Karpas-422 (cell line): ENCODE measurements at regions not wholly inside any gene's neighbourhood (a gene's known extent, or its start where the extent isn't known, plus 50 kb on each side); places are given as distances from the start of the nearest gene placed in this dataset.

Experiments
- DNase-seq: peaks from one replicate; pipeline ENCODE4 v3.0.0-alpha.2; 2015
- H2AFZ ChIP-seq: fragments of 200-600 bp; sonication (generic); 2 replicates; pipeline ENCODE4 v1.6.1; 2014; ENCODE audit warnings: antibody characterized with exemption, low read length, mixed read lengths
- H3K27ac ChIP-seq: fragments of 200-600 bp; sonication (generic); 2 replicates; pipeline ENCODE4 v1.5.1; 2014; ENCODE audit warnings: mild to moderate bottlenecking, low read length, moderate library complexity
- H3K27me3 ChIP-seq: fragments of 200-600 bp; sonication (generic); 2 replicates; pipeline ENCODE4 v1.6.1; 2014; ENCODE audit warnings: low read length, mixed read lengths
- H3K36me3 ChIP-seq: fragments of 200-600 bp; sonication (generic); 2 replicates; pipeline ENCODE4 v1.6.1; 2014; ENCODE audit warnings: low read length, mixed read lengths; ENCODE audit not compliant: insufficient read depth
- H3K4me1 ChIP-seq: fragments of 200-600 bp; sonication (generic); 2 replicates; pipeline ENCODE4 v1.6.1; 2014; ENCODE audit warnings: mild to moderate bottlenecking, low read length, mixed read lengths
- H3K4me2 ChIP-seq: fragments of 200-600 bp; sonication (generic); 2 replicates; pipeline ENCODE4 v1.6.1; 2014; ENCODE audit warnings: low read length, low read depth, mild to moderate bottlenecking; ENCODE audit not compliant: poor library complexity, severe bottlenecking
- H3K4me3 ChIP-seq: fragments of 200-600 bp; sonication (generic); 2 replicates; pipeline ENCODE4 v1.5.1; 2014; ENCODE audit warnings: mild to moderate bottlenecking, antibody characterized with exemption, low read length, mixed read lengths
- H3K79me2 ChIP-seq: fragments of 200-600 bp; sonication (generic); 2 replicates; pipeline ENCODE4 v1.6.1; 2014; ENCODE audit warnings: mild to moderate bottlenecking, low read length, mixed read lengths
- H3K9ac ChIP-seq: fragments of 200-600 bp; sonication (generic); 2 replicates; pipeline ENCODE4 v1.6.0; 2014; ENCODE audit warnings: low read length
- H3K9me2 ChIP-seq: fragments of 200-600 bp; sonication (generic), shearing (Covaris generic); replicated peaks from 2 replicates; pipeline ENCODE4 v1.6.0; 2014; ENCODE audit warnings: mild to moderate bottlenecking, low read length, moderate library complexity; ENCODE audit not compliant: insufficient read depth
- H3K9me3 ChIP-seq: fragments of 300-700, 200-600 bp; sonication (generic); 2 replicates; pipeline ENCODE4 v1.6.1; 2014; ENCODE audit warnings: low read length, mixed read lengths
- H4K20me1 ChIP-seq: fragments of 200-600 bp; sonication (generic); 2 replicates; pipeline ENCODE4 v1.6.1; 2014; ENCODE audit warnings: mild to moderate bottlenecking, antibody characterized with exemption, low read length, low read depth; ENCODE audit not compliant: insufficient read depth

DNA sequence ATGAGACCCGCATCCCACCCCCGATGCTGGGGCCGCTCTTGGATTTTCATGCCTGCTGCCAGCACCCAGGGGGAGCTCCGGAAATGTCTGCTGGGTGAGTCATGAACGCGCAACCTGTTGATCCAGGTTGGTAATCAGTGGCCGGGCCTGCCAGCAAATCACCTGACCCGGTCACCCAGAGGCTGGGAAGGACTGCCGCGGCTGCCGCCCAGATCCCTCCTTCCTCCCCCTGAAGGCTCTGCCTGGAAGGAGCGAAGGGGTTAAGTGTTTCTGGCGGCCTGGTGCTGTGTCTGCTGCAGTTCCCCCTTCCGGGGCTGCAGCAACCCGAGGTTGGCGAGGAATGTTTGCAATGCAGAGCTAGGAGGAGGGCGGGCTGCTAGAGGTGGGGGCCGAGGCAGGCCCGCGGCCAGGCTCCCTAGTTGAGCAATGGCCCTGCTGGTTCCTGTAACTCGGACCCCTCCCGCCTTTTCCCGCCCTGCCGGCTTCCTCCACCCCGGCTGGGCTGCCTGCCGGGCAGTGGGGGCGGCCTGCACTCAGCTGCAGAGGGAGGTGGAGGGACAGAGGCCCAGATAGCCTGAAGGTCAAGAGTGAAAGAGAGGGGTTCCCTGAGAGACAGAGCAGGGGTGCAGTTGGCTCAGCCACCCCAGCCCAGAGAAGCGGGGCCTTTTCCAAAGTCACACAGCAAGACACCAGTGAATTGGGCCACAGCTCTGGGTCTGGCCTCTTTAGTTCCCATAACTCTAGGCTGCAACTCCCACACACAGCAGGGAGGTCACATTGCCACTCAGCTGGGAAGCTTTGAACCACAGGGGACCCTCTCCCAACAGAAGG lies 156.3 kb upstream of the IER5L start:
- Histone ChIP-seq H4K20me1 (no peaks in the 10 kb centered on the region), H3K4me1 (peaks cover 11% of the 10 kb centered on the region), H3K79me2 (no peaks in the 10 kb centered on the region), H2AFZ (no peak overlapping the region), H3K4me2 (no peak overlapping the region), H3K27ac (no peak overlapping the region), H3K9ac (no peak overlapping the region), H3K9me2 (no peaks in the 10 kb centered on the region), H3K9me3 (no peaks in the 10 kb centered on the region), H3K4me3 (no peak overlapping the region), H3K27me3 (peaks cover 4% of the 10 kb centered on the region; the same call in 1 of the 2 replicates), H3K36me3 (no peaks in the 10 kb centered on the region)
- no peak for DNase-seq

DNA sequence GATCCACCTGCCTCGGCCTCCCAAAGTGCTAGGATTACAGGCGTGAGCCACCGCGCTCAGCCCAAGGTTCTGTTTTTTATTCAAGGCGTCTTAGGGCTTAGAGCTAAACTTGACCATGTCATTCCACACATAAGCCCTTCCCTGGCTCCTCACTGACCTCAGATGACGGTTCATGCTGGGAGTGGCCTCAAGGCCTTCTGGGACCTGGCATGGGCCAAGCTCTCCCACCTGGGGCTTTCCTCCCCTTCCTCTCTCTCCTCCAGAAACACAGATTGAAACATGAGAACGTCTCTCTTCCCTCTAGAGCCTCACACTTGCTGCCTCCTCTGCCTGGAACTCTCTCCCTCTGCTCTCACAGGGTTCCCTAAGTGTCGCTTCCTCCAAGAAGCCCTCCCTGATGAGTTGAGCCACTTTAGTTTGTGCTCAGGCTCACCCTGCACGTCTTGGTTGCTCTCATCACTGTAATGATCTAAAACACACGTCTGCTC lies 155.6 kb upstream of the IER5L start:
- H3K4me1 ChIP-seq = peaks cover 11% of the 10 kb centered on the region
- H2AFZ ChIP-seq = no peak overlapping the region
- no peaks in the 10 kb centered on the region for H3K36me3 ChIP-seq
- no peak overlapping the region for H3K9ac ChIP-seq
- no peaks in the 10 kb centered on the region for H3K9me2 ChIP-seq
- no peak overlapping the region for H3K4me3 ChIP-seq
- no peak for DNase-seq
- peaks cover 4% of the 10 kb centered on the region; the same call in 1 of the 2 replicates for H3K27me3 ChIP-seq
- H4K20me1 ChIP-seq = no peaks in the 10 kb centered on the region
- H3K27ac ChIP-seq = no peak overlapping the region
- H3K4me2 ChIP-seq = no peak overlapping the region
- H3K9me3 ChIP-seq = no peaks in the 10 kb centered on the region
- H3K79me2 ChIP-seq = no peaks in the 10 kb centered on the region

DNA sequence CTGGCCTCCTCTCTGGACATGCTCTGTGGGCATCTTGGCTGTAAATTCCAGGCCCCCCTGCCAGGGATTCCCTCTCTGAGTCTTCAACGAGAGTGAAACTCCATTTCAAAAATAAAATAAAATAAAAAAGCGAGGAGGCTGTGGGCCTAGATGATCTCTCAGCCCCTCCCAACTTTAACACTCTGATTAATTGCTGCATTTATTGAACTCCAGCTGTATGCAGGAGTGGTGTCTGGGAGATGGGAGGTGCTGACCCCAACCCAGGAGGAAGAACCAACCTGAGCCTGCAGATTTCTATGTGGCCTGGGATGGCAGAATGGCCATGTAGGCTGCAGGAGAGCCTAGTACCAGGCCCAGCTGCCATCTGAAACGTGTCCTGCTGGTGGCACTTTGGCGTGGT lies 154.5 kb upstream of the IER5L start:
- Histone ChIP-seq H3K79me2 (no peaks in the 10 kb centered on the region), H3K4me2 (no peak overlapping the region), H2AFZ (no peak overlapping the region), H3K4me3 (no peak overlapping the region), H3K27me3 (peaks cover 4% of the 10 kb centered on the region; the same call in 1 of the 2 replicates), H3K9me3 (no peaks in the 10 kb centered on the region), H3K9me2 (no peaks in the 10 kb centered on the region), H3K9ac (no peak overlapping the region), H3K4me1 (peaks cover 11% of the 10 kb centered on the region), H3K36me3 (no peaks in the 10 kb centered on the region), H3K27ac (no peak overlapping the region), H4K20me1 (no peaks in the 10 kb centered on the region)
- no peak for DNase-seq

DNA sequence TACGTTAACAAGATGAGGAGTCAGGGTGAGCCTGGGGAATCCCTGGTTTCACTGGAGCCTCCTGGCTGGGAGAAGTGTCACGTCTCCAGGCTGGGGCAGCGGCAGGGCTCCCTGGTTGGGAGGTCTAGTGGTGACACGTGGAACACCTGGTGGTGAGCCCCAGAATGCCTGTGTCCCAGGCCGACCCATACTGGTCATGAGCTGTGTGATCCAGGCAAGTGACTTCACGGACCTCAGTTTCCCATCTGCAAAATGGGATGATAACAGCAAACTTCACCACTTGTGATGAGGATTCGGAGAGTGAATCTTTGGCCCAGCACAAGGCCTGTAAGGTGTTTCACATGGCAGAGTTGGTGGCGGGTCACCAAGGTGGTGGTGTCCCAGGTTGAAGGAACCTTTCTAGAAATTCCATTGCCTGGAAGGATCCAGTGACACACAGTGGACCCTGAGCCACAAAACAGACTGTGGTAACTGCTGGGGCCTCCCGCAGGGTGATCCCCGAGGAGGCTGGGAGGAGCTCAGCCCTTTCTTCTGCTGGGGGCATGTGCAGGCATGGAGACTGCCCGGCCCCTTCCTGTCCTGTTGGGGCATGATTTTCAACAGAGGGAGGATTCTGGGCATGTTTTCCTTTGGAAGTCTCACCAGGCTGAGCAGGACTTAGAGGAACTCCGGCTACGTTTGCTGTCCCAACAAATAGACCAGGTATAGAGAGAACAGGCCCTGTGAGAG lies 153.9 kb upstream of the IER5L start:
- no peak overlapping the region for H3K9ac ChIP-seq
- H3K27me3 ChIP-seq = peaks cover 4% of the 10 kb centered on the region; the same call in 1 of the 2 replicates
- DNase-seq = no peak
- H3K4me1 ChIP-seq = peaks cover 10% of the 10 kb centered on the region
- H4K20me1 ChIP-seq = no peaks in the 10 kb centered on the region
- no peak overlapping the region for H3K4me2 ChIP-seq
- no peaks in the 10 kb centered on the region for H3K9me2 ChIP-seq
- H3K4me3 ChIP-seq = no peak overlapping the region
- no peaks in the 10 kb centered on the region for H3K36me3 ChIP-seq
- no peaks in the 10 kb centered on the region for H3K9me3 ChIP-seq
- H3K79me2 ChIP-seq = no peaks in the 10 kb centered on the region
- H2AFZ ChIP-seq = no peak overlapping the region
- no peak overlapping the region for H3K27ac ChIP-seq

DNA sequence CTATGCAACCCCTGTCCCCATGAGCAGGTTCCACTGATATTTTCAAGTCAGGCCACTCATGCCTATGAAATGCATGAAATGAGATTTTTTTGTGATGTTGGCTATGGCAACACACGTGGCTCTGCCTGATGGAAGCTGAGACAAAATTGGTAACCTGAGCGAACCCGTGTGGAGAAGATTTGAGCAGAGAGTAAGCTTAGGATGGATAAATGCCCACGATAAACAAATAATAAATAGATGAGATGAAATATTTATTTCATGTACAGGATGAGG lies 153.4 kb upstream of the IER5L start:
- Histone ChIP-seq H4K20me1 (no peaks in the 10 kb centered on the region), H3K4me2 (no peak overlapping the region), H3K9ac (no peak overlapping the region), H3K4me3 (no peak overlapping the region), H3K27me3 (peaks cover 4% of the 10 kb centered on the region; the same call in 1 of the 2 replicates), H3K27ac (no peak overlapping the region), H3K36me3 (no peaks in the 10 kb centered on the region), H3K9me3 (no peaks in the 10 kb centered on the region), H3K9me2 (no peaks in the 10 kb centered on the region), H3K79me2 (no peaks in the 10 kb centered on the region), H3K4me1 (peaks cover 5% of the 10 kb centered on the region), H2AFZ (no peak overlapping the region)
- no peak for DNase-seq

DNA sequence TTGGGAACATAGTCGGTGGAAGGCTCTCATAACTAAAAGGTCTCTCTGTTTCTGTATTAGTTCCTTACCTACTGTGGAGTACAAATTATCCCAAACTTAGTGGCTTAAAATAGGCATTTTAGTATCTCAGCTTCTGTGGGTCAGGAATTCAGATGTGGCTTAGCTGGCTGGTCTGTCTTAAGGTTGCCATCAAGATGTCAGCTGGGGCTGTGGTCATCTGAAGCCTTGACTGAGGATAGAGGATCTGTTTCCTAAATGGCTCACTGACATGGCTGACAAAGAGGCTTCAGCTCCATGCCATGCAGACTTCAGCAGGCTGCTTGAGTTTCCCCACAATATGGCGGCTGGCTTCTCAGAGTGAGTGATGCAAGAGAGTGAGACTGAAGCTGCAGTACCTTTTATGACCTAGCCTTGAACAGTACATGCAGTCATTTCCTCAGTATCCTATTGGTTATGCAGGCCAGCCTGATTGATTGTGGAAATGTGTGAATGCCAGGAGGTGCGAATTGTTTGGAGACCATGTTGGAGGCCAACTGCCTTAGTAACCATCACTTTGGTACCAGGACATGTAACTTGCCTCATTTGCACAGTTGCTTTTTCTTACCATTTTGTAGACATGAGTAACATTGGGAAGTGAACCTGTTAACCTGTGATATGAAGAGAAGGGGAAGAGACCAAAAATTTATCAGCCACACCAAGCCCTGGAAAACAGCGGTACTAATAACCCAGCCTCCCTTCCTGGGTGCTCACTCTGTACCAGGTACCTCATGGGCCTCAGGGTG lies 152.8 kb upstream of the IER5L start:
- Histone ChIP-seq H3K27me3 (peaks cover 4% of the 10 kb centered on the region; the same call in 1 of the 2 replicates), H3K9me2 (no peaks in the 10 kb centered on the region), H3K36me3 (no peaks in the 10 kb centered on the region), H2AFZ (no peak overlapping the region), H3K9ac (no peak overlapping the region), H3K9me3 (no peaks in the 10 kb centered on the region), H3K4me2 (no peak overlapping the region), H4K20me1 (no peaks in the 10 kb centered on the region), H3K27ac (no peak overlapping the region), H3K4me1 (no peaks in the 10 kb centered on the region; the same call in 1 of the 2 replicates), H3K79me2 (no peaks in the 10 kb centered on the region), H3K4me3 (no peak overlapping the region)
- DNase-seq = peak; percentile 46

DNA sequence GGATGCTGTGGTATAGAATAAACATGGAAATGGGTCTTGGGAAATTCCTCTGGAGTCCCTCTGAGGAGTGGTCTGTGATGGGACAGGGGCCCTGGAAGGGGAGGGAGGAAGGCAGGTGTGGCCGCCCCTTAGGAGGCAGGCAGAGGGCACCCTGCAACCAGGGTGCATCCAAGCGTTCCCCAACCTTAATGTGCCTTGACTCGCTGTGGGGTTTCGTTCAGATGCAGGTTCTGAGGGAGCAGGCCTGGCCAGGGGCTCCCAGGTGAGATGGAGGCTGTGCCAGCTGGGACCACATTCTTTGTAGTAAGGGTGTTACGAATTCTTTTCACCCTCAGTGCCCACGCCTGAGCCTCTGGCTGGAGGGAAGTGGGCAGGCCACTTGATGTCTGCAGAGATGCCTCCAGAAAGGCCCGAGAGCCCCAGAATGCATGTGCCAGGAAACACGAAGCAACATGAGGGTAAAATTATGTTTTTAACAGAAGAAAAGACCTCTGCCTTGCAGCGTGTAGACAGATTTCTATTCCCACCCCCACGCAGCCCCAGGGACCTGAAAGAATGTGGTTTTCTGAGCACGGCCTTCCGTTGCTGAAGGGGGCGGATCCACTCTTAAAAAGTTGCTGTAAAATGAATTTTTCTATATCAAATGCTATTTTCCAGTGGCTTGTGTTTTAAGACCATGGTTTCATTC lies 150.4 kb upstream of the IER5L start:
- Histone ChIP-seq H3K9ac (no peak overlapping the region), H3K9me2 (no peaks in the 10 kb centered on the region), H3K4me1 (no peaks in the 10 kb centered on the region), H3K27ac (no peak overlapping the region), H4K20me1 (no peaks in the 10 kb centered on the region), H3K36me3 (no peaks in the 10 kb centered on the region), H3K27me3 (peaks cover 4% of the 10 kb centered on the region; the same call in 1 of the 2 replicates), H3K9me3 (no peaks in the 10 kb centered on the region), H3K4me2 (no peak overlapping the region), H2AFZ (no peak overlapping the region), H3K79me2 (no peaks in the 10 kb centered on the region), H3K4me3 (no peak overlapping the region)
- DNase-seq = no peak
